Right hindlimb (tissue), 1 donor: ENCODE measurements at regions not wholly inside any gene's neighbourhood (a gene's known extent, or its start where the extent isn't known, plus 50 kb on each side); places are given as distances from the start of the nearest gene placed in this dataset.
"Not testable (repeated sequence)": the region's sequence is repeated elsewhere in the genome, so short reads cannot be mapped to it uniquely, and the experiment has no call there.

Source experiments
- DNase-seq: peaks from one replicate; pipeline ENCODE4 v3.0.0-alpha.2; 2018

DNA sequence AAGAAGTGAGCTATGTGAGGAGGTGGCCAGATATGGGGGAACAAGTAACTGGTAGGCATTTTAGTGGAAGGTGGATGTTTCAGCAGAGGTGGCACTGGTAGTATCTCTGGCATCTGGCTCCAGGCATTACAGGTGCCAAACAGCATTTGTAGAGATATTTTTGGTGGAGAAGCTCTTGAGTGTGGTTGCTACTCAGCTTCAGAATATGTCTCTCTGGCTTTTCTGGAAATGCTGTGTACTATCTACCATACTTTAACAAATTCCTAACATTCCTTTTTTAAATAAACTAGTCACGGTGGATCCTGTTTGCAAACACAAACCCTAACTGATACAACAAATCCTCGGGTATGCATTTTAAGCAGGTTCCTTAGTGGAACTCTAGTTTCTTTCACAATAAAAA is 128.0 kb downstream of the BARX2 start:
- no peak for DNase-seq

DNA sequence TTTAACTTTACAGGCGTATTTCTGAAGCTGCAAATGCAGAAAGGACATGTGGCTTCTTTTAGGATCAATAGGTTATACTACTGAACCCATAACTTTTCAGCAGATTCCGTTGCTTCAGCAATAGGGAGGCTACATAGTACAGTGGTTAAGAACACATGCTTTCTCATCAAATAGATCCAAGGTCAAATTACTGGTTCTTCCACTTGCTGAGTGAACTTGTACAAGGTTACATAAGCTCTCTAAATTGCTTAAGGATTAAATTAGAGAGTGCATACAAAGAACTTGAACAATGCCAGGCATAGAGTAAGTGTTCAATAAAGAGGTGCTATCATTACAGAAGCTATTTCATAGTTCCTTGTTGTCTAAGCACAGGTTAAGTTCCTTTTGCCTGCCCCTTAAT is 129.6 kb downstream of the BARX2 start:
- DNase-seq, result no peak

DNA sequence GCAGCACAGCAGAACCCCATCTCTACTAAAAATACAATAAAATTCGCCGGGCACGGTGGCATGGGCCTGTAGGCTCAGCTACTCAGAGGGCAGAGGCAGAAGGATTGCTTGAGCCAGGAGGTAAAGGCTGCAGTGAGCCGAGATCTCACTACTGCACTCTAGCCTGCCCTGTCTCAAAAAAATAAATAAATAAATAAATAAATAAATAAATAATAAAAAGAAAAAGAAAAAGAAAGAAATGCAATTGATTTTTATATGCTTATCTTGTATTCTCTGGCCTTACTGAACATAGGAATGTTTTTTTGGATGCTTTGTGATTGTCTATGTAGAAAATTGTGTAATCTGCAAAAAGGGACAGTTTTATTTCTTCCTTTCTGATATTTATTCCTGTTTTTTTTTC is 132.5 kb downstream of the BARX2 start:
- DNase-seq, result no peak

DNA sequence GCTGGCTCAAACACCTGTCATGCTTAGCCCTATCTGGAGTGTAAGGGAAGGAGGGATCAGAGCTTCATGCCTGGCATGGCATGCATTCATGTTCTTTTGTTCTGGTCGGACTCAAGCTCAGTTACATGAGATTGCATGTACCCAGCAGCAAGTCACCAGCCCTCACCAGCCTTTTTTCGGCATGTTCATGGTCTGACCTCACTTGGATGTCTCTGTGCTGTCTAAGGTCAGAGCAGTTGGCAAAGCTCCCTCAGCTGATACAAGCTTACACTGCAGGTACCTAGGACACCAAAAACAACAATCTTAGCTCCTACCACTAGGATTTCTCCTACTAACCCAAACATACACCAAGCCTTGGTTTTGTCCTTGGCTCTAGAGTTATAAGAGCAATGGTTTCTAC is 152.6 kb downstream of the BARX2 start:
- no peak for DNase-seq

DNA sequence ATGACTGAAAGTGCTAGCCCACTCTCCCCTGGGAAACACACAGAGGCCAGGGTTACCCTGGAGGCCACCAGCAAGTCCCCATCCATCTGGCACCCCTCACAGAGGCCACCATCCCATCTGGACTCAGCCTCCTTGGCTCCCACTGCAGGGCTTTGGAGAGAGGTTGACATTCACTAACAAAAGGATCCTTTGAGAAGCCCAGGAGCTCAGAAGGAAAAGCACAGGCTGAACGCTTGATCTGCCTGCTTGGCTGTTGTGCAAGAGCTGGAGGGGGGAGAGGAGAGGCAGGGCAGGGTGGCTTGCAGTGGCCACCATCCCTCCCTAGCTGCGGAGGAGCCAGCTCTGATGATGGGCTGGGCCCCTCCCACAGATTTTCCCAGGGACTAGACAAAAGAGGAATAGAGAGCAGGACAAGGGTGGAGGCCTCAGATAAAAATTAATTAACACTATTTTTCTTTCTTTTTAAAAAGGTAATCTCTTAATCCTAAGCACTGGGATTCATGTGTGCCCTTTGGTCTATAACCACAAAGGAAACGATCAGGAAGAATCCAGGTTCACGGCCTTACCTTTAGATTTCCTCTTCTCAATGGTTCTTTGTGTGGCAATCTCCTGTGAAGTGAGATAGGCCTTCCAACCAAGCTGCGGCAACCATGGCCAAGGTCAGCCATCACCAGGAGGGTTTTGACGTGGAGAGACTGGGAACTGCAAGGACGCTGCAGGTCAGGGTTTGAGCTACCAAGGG is 154.7 kb downstream of the BARX2 start:
- no peak for DNase-seq

DNA sequence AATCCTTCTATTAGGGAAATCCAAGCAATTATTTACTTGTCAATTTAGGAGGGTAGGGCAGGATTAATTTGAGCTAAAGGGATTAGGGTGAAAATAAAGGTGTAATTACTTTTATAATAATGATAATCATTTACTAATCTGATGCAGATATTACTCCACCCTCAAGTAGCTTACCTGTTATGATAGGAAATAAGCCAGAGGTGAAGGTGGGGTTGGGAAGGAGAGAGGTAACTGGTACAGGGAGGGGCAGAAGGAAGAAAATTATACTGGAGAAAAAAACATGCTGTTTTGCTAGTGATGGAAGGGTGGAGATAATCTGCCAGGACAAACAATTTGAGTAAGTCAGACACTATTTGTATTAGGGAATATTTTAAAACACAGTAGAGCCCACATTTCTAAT is 157.7 kb downstream of the BARX2 start:
- DNase-seq, result no peak

DNA sequence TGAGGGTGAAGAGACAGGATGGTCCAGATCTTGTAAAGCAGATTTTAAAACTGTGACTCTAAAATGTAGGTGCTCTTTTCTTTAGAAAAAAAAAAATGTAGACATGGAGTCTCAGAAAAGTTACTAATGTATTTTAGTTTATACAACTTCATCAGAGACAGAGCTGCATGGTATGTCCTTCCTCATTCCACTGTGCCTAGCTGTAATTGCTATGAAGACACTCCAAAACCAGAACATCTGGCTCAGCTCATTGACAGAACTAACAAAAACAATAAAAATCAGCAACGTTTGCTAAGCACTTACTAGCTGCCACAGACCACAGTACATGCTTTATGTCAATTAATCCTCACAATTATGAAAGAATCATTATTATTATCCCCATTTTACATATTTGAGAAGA is 160.7 kb downstream of the BARX2 start:
- no peak for DNase-seq

DNA sequence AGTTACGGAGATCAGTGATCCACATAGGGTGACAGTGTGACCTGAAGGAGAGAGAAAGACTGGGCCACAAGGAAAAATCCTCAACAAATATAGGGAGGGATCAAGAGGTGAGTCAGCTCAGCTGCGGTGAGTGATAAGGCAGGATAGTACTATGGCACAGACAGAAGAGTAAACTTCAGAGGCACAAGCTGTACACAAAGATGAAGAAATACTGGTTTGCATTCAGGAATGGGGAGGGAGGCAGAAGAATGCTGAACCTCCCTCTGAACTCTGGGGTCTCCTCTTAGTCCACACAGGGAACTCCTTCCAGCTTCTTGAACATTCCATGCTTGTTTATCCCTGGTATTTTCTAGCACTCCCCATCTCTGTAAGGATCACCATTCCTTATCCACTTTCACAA is 162.7 kb downstream of the BARX2 start:
- no peak for DNase-seq

DNA sequence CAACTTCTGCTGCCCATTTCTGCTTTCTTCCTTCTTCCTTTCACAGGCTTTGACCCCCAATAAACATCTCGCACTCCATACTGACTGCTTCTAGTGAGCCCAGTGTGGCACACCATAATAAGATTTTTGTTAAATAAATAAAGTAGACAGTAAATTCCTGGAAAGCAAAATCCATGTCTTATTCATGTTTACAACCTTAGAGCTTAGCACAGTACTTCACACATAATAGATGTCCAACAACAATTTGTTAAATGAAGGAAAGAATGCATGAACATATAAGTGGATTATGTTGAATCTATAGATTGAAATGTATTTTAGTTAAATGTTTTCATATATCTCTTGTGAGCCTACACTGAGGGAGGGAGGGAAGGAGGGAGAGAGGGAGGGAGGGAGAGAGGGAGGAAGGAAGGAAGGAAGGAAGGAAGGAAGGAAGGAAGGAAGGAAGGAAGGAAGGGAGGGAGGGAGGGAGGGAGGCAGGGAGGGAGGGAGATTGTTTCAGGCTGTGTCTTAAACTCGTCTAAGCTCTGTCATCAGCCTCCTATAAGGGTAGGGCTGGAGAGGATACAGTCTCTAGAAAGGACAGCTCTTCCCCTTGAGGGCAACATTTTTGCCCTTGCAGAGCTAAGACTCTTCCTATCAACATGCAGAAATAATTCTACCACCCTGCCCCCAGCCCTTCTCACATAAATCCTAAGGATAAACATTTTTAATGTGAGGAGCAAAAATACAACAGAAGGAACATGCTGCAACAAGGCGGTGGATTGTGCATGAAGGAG is 168.1 kb downstream of the BARX2 start:
- no peak for DNase-seq

DNA sequence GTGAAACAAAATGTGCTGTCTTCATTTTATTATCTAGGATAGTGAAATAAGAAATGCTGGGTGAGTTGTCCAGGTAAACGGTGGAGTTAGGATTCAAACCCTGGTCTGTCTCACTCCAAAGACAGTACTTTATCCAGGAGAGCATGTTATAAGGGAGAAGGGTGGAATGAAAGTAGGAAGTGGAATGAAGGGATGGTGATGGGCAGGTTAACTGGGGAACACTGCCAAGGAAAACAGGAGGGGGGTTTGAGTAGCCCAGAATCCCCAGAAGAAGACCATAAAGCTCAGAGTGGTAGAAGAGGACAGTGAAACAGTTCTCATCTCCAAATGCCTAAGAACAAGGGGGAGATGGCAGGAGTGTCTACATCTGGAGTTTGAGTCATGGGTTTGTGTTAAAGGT is 169.0 kb downstream of the BARX2 start:
- no peak for DNase-seq

DNA sequence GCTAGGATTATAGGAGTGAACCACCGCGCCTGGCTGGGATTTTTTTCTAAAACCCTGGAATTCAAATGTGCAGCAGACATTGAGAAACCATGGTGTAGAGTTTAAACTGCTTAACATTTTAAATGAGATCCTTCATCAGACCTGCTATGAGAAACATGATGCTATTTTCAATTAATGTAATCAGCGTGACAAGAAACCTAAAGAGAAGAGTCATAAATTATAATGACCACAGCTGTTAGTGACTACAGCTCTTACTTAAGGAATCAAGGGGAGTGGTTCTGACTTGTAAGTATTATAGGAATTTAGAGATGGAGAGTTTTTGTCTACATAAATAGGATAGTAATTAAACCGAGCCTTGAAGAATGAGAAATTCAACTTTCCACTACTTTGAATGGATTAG is 170.6 kb downstream of the BARX2 start:
- no peak for DNase-seq

DNA sequence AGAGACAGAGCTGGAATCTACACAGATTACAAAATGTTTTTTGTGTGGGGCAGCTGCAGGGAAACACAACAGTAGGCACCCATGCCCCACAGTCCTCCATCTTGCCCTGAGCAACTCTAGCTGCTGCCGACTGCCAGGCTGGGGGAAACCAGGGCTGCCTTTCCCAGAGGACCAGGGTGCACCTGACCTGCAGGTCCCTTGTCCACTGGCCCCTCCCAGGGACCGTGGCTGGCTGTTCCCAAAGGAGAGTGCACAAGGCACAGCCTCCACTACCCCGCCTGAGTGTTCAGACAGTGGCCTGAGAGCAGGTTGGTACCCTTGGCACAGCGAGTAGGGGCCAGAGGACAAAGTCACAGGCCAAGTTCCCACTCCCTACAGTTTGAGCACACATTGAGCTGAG is 181.8 kb downstream of the BARX2 start:
- DNase-seq, result no peak

DNA sequence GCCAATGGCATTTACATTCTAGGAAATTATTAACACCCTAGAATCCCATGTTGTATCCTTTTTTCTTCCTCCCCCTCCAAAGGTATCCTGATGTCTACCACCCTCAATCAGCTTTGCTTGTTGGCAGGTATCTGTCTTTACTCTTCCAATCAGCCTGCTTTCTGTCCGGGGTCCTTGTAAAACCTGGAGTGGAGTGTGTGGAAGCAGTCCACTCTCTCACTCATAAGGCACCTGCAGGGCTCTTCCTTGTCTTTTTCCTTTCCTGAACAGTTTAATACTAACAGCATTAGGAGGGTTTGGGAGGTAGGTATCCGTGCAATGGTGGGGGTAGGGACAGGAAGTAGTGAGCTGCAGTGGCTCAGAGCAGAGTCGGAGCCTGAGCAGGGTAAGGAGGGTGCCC is 193.4 kb downstream of the BARX2 start:
- DNase-seq, result no peak

DNA sequence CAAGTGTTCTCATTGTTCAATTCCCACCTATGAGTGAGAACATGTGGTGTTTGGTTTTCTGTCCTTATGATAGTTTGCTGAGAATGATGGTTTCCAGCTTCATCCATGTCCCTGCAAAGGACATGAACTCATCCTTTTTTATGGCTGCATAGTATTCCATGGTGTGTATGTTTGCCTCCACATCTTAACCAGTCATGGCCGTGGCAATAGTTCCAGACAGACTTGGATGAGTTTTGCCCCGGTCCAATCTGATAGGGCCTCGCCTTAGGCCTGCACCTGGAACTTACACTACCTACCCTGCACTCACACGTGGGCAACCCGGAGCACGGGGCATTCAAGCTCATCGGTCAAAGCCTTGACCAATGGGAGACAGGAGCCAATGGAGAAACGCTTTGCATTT is 197.0 kb downstream of the BARX2 start:
- not testable (repeated sequence) for DNase-seq

DNA sequence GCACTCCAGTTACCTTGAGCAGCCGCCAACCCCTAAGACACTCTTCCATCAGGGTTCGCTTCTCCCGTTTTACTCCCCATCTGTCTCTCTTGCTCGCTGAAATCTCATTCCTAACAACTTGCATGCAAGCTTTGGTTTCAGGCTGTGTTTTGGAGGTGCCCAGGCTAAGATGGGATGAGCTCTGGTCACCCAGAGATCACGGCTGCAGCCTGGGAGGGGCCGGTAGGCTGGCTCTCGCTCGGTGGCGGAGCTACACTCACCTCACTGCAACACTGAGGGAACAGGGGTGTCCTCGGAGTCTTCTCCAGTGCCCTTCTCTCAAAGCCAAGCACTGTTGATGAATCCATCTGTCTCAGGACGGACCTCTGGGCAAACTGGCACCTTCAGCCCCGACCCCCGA is 197.5 kb downstream of the BARX2 start:
- DNase-seq, result no peak

DNA sequence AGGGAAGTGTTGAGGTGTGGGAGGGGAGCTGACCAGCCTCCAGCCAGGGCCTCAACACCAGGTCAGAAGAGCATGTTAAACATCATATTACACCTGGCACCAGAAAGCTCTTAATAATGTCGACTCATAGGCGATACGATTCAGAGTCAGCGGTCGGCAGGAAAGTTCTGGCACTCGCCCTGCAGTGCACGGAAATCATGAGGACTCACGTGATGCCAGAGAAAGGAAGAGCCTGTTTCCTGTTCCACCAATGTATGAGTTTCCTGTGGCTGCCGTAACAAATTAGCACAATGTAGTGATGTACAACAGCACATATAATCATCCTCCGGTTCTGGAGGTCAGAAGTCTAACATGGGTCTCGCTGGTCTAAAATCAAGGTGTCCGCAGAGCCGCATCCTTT is 198.8 kb downstream of the BARX2 start:
- no peak for DNase-seq

DNA sequence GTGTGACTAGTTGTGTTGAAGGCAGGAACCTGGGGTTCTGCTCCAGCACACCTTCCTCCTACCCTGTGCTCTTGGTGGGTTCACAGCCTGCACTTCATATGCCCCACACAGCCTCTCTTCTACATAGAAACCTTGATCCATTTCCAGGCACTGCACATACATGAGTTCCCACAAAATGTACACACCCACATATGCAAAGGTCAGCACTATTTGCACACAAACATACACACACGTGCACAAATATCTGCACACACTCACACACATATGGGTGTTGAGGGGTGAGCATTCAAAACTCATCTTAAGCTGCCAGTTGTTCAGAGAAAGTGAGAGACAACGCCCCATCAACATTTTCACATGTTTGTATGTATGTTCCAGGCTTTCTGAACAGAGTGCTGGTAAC is 201.0 kb downstream of the BARX2 start:
- DNase-seq, result no peak

DNA sequence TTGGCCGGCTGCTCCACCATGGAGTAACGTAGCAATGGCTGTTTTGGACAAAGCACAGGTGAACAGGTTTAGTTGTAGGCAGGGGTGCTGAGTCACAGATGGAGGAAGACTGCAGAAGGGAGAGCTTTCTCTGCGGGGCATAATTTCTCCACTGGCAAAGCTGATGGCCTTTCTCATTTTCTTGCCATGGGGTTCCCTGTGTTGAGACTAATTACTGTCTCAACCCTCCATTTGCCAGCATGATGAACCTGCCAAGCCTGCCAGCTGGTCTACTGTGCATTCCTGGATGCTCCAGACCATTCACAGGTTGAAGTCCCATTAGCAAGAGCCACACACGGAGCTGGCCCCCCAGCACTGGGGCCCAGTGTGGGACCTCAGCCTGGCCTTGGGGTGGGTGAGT is 202.4 kb downstream of the BARX2 start:
- no peak for DNase-seq

DNA sequence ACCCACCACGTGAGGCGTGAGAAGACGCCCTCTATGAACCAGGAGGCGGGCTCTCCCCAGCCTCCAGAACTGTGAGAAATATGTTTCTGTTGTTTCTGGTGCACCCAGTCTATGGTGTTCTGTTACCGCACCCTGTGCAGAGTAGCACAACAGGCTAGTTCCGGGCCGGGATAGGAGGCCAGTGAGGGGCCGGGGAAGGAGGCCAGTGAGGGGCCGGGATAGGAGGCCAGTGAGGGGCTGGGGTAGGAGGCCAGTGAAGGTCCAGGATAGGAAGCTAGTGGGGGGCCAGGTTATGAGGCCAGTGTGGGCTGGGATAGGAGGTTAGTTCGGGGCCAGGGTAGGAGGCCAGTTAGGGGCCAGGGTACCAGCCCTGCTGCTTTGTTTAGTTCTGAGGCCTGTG is 204.6 kb downstream of the BARX2 start:
- DNase-seq, result no peak

DNA sequence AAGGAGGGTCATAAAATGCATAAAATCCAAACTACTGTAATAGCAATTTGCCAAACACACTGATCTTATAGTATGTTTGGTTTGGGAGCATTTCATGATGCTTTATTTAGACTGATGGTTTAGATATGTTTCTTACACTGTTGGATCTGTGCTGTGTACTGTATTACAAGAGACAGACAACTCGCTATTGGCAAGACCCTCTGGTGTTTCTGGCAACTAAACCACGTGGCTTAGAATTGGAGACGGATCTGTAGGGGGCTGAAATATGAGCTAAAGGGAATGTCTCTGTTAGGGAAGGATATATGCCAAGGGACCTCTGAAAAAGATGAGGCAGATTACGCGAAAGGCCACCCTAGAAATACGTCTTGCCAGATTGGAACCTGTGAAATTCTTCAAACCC is 208.7 kb downstream of the BARX2 start:
- no peak for DNase-seq

DNA sequence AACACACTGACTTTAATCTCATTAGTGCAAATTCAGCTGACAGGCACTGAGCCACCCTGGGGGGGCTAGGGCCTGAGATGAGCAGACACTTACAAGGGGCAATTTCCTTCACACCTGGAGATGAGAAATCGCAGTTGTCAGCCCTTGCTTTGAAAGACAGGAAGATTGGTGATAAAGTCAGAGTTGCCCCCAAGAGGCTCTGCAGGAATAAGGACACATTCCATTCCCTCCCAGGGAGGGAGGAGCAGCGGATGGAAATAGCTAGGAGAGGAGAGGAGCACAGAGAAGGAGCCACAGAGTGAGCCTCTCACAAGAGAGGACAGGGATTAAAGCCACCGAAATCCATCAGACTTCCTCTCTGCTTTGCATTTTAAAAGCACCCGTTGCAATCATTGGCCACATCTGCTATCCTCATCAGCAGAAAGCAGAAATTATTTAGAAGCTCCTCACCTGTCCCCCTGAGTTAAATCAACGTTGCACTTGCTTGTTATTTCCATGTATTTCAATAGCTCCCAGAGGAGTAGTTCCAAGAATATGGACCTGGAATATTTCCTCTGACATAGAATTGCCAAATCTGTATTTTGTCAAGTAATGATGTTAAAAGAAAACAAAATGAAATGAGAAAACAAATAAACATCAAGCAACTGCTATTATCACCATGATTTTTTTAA is 213.7 kb downstream of the BARX2 start:
- DNase-seq, result no peak

DNA sequence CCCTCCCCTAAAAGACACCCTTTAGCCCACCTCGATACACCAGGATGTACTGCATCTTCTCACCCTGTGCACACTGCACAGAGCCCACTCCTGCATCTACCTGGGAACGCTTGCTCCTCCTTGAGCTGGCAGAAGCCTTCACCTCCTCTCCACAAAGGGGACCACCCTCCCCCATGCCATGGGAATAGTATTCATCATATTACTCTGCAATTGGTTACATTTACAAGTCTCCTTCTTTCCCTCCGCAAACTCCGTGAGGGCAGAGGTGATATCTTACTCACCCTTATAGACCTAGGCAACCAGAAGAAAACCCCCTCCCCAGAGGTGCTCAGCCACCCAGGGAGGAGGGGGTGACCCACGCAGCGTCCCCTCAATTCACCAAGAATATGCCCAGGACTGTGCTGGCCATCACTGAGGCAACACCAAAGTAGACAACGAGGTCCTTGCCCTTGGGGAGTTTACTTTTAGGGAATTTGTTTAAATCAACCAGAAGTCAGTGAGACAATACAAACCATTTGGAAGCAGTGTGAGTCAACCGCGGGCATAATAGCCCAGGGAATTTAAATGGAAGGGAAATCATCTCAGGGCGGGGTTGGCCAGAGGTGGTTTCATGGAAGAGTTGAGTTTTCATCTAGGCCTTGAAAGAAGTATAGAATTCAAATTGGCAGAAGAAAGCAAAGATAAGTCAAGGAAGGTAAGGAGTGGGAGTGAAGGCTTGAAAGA is 214.5 kb downstream of the BARX2 start:
- no peak for DNase-seq

DNA sequence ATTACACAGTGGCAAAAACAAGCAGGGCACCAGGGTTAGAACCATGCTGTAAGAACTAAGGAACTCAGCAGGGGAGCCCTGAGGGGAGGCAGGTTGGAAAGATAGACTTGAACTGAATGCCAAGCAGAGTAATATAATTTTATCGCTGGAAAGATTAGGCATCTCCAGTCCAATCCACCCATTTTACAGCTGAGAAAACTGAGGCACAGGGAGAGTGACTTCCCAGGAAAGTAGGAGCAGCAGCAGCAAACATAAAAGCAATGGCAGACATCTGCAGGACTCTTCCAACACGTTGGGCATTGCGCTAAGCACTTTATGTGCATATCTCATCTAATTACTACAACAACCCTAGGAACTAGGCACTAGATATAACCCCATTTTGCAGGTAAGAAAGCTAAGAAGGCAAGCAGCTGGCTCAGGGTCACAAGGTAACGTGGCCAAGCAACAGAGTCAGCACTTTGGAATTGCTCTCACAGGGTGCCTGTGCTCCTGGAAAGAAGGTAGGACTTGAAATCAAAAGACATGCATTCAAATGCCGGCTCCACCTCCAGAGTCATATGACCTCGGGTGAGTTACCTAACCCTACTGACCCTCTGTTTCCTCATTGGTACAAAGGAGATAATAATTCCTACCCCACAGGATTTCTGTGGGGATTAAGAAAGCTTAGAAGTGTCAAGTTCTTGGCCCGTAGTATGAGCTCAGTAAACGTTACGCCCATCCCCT is 215.3 kb downstream of the BARX2 start:
- DNase-seq, result no peak
